Epithelial cell of esophagus (primary cell): ENCODE measurements at regions not wholly inside any gene's neighbourhood (a gene's known extent, or its start where the extent isn't known, plus 50 kb on each side); places are given as distances from the start of the nearest gene placed in this dataset.

Source experiments
- DNase-seq: peaks from one replicate; pipeline ENCODE4 v3.0.0; 2010; ENCODE audit warnings: low read depth
- H3K4me3 ChIP-seq: 2 replicates; pipeline ENCODE4 v1.5.1; 2011; ENCODE audit warnings: mild to moderate bottlenecking, low read length, control low read depth
- TF ChIP-seq, protein P1 (sequence below): IDR thresholded peaks from 2 replicates; pipeline ENCODE4 v1.5.1; 2011; ENCODE audit warnings: low read depth, mild to moderate bottlenecking, low read length, control low read depth, inconsistent platforms; ENCODE audit not compliant: insufficient read depth; ENCODE audit errors: missing control alignments

DNA sequence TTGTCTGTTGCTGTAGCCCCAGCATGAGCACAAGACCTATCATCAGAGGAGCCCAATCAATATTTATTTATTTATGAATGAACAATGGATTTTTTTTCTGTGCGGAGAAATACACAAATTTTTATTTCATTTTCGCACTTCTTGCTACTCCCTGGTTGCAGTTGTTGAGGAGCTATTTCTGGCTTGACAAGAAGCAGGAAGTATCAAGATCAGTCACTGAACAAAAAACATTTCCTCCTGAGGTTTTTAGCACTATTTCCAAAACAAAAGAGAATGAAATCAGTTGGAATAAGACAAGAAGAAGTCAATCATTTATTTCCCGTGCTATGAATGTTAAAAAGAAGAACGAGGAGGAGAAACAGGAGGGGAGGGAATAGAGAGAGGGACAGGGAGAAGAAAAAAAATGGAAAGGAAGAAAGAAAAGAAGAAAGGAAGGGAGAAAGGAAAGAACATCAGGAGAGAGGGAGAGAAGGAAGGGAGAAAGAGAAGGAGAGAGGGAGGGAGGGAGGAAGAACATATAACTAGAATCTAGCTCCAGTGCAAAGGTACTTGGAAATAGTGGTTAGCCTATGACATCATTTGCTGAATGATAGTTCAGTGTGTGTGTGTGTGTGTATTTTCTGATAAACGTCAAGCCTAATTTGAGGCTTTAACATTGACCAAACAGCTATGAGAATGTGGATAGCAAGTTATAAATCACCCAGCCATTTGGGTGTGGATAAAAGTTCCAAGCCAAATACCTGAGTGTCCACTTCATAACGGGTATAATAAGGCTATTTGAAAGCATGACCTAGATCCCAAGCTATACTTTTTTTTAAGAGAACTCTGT lies 586.0 kb downstream of the EBF1 start:
- TF ChIP-seq, protein P1, sequence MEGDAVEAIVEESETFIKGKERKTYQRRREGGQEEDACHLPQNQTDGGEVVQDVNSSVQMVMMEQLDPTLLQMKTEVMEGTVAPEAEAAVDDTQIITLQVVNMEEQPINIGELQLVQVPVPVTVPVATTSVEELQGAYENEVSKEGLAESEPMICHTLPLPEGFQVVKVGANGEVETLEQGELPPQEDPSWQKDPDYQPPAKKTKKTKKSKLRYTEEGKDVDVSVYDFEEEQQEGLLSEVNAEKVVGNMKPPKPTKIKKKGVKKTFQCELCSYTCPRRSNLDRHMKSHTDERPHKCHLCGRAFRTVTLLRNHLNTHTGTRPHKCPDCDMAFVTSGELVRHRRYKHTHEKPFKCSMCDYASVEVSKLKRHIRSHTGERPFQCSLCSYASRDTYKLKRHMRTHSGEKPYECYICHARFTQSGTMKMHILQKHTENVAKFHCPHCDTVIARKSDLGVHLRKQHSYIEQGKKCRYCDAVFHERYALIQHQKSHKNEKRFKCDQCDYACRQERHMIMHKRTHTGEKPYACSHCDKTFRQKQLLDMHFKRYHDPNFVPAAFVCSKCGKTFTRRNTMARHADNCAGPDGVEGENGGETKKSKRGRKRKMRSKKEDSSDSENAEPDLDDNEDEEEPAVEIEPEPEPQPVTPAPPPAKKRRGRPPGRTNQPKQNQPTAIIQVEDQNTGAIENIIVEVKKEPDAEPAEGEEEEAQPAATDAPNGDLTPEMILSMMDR, result no peak
- no peak for DNase-seq
- H3K4me3 ChIP-seq, result no peak overlapping the region

DNA sequence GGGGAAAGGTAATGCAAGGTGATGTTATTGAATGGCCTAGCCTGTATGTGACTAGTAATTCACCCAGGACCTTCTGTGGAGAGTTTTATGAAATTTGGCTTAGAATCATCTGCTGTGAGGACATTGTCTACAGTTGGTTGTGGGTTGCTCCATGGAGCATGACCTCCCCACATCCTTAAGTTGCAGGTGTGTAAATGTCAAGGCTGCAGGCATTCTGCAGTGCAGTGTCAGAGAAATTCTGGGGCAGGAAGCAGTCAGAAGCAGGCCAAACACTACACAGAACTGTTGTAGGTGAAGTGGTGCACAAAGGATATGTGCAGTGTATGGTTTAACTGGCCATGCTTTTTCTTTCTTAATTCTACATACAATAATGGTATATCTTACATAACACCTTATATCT lies 588.3 kb downstream of the EBF1 start:
- no peak for DNase-seq
- TF ChIP-seq, protein P1, result no peak
- no peak overlapping the region for H3K4me3 ChIP-seq

DNA sequence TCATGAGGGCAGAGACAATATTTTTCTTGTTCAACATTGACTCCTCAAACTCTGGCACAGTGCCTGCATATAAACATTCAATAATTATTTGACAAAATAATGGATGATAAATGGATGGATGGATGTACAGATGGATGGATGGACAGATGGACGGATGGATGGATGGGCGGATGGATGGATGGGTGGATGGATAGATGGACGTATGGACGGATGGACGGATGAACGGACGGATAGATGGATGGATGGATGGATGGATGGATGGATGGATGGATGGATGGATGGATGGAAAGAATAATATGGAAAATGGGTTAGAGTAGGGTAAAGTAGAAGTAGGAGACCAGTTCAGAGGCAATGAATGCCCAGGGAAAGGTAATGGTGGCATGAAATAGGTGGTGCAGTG lies 589.2 kb downstream of the EBF1 start:
- TF ChIP-seq, protein P1, result no peak
- H3K4me3 ChIP-seq, result no peak overlapping the region
- no peak for DNase-seq

DNA sequence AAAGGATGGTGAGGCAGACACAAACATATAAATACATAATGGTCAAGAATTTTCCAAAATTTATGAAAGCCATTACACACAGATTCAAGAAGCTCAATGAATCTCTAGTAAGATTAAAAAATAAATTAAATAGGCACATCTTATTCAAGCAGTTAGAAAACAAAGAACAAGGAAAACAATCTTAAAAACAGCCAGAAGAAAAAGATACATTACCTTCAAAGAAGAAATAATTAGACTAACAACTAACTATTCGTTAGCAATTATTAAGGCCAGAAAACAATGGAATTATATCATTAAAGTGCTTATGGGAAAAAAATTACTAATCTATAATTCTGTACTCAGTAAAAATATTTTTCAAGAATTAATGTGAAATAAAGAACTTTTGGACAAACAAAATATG lies 593.1 kb downstream of the EBF1 start:
- no peak for DNase-seq
- H3K4me3 ChIP-seq, result no peak overlapping the region
- TF ChIP-seq, protein P1, result no peak

DNA sequence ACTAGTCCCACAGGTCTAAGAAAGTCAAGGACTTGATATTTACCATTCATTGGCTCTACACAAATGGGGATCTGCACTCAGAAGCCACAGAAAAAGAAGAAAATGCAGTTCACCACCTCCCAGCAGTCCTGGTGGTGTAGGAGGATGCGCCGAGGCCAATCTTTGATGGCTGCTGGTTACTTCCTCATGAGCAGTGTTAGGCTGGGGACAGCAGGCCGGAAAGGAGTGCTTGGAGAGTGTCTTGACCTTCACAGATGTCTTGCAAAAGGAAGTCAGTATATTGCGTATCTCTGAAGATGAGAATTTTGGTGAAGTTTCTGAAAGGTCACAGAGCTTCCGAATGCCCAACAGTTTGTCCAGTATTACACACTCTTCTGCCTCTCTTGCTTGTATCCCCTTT lies 597.0 kb downstream of the EBF1 start:
- TF ChIP-seq, protein P1, result no peak
- no peak overlapping the region for H3K4me3 ChIP-seq
- DNase-seq, result no peak

DNA sequence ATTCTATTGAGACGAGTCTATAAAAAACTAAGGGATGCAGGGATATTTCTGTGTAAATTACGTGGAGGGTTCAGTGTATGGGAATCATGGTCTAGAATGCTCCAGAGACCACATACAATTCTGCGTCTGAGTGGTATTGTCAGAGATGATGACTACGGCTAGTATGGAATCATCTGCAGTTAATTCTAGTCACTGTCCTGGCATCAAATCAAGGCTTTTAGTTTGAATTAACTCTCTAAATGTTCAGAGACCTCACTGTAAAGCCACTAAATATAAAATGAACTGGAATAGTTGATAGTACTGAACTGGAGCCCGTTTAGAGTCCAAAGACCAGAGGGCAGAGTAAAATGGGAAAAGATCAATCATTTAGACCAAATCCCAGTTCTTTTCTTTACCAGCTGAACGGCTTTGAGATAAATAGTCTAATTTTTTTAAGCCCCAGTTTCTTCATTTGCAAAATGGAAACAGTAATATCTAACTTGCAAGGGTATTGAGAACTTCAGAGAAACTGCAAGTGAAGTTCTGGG lies 599.8 kb downstream of the EBF1 start:
- DNase-seq, result no peak
- TF ChIP-seq, protein P1, result no peak
- no peak overlapping the region for H3K4me3 ChIP-seq

DNA sequence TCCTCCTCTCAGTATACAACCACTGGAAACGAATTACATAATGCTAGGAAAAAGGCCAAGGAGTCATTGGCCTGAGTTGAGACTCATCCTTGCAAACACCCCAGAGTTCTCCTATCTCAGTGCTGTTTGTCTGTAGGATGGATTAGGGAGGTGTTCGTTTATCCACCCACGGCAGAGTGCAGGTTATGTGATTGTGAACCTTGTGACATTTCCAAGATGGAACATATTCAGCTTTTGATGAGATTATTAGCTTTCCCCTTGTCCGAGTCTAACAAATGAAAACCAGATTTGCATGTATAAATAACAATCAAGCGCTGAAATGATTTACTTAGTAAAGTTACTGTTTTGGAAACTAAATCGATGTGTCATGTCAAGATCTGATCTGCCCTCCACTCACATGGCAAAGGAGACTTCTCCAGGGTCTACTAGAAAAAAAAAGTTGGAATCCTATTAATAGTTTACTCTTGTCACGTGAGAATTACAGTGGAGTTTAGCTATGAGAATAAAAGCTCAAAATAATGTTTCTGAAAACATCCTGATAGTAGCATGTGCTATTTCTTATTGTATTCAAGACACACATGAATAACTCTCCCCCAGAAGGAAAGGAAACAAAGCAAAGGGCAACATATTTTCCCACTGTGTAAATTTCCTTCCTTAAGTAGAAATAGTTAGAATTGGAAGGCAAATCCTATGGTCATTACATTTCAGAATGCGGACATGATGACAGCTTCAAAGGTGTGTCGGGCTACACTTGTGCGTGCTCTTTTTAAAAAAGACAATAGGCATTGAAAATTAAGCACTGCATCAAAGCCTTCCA lies 600.4 kb downstream of the EBF1 start:
- TF ChIP-seq, protein P1, result no peak

More for the DNA sequence above, 600.4 kb downstream of the EBF1 start:
- no peak overlapping the region for H3K4me3 ChIP-seq
- DNase-seq, result no peak
